NCI-H1092 (cell line): ENCODE measurements at regions not wholly inside any gene's neighbourhood (a gene's known extent, or its start where the extent isn't known, plus 50 kb on each side); places are given as distances from the start of the nearest gene placed in this dataset.
"Not testable (repeated sequence)": the region's sequence is repeated elsewhere in the genome, so short reads cannot be mapped to it uniquely, and the experiment has no call there.

Experiments used
- DNase-seq: peaks from one replicate; lab custom pipeline; 2025; lab: John Stamatoyannopoulos, UW

DNA sequence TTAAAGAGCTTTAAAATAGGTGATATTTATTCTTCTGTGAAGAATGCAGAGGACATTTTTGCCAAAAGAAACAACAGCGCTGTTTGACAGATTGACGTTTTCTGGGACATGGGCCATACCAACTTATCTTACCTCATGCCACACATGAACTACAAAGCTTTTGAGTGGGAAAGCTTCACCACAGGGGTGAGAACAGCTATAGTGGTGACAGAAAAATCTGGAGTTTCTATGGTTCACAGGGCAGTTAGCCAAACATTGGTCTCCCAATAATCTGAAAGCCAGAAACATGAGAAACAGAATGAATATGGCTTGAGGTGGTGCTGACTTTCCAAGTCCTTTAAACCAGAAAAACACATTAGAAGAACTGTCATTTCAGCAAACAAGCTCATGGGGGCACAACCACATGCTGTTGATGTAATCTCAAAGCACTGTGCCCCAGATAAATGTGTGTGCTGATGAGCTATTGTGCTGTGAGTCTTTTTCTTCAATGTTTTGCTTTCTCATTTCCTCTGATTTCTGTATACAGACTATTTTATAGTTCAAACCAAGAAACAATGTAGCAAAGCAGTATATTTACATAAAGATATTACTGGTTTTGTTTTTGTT is 905.4 kb downstream of the SLC16A7 start:
- no peak for DNase-seq

DNA sequence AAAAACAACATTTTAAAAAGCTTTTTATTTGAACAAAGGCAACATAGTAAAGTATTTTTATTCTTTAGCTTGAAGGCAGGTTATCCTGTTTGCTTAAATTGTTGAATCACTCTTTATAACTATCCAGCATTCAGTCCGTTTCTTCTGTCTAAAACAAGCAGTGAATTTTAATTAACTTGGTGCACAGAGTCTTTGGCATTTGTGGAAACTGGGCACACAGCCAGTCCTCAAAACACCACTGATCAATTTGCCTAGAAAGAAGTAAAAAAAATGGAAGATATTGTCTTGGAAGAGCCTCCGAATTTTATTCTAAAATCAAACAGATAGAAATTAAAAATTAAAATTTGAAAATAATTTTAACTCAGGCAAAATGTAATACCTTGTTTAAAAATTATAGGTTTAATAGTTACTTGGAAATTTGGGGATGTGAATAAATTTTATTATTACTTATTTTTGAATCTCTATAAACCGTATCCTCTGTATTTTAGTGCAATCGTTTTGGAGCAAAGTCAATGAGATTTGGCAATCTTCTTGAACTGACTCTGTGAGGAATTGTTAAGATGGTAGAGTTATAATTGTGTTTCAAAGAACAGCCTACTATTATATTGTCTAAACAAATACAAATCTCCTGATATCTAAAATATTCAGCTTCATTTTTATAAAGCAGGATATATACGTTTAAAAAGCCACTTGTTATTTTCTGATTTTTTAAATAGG is 927.0 kb downstream of the SLC16A7 start:
- DNase-seq = no peak

DNA sequence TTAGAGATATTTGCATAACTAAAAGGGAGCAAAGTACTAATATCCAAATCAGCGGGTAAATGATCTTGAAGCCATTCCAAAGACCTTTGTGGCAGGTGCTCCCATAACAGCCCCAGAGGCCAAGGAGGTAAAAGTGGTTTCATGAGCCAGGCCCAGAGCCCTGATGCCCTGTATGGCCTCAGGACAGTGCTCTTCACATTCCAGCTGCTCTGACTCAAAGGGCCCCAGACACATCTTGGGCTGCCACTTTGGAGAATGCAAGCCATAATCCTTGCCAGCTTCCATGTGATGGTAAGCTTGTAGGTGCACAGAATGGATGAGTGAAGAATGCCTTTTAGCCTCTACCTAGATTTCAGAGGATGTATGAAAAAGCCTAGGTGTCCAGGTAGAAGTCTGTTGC is 933.4 kb downstream of the SLC16A7 start:
- DNase-seq = no peak

GRCh38 chr12:60529723-60530122 is 933.9 kb downstream of the SLC16A7 start:
- DNase-seq = no peak

DNA sequence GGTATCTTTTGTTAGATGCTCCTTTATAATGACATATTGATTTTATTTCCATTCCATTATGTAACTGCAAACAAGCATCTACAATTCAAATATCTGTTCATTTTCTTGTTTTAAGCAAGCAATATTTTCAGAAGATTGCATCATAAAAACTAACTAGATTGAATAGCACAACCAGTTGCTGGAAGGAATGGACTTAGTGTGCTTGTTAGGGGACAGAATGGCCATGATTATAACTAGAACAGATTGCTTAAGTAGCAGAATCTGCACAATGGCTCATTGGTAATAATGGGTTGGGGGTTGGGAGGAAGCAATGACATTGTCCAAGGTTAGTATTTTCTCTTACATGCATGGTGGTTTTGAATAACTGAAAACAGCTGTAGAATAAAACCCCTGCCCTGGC is 939.5 kb downstream of the SLC16A7 start:
- no peak for DNase-seq

GRCh38 chr12:60539592-60539991 is 943.8 kb downstream of the SLC16A7 start:
- no peak for DNase-seq

- no peak for DNase-seq
Measured at GRCh38 chr12:60568914-60569313, 973.1 kb downstream of the SLC16A7 start.

- no peak for DNase-seq
Measured at GRCh38 chr12:60577607-60578006, 981.8 kb downstream of the SLC16A7 start.

- DNase-seq = not testable (repeated sequence)
Measured at GRCh38 chr12:60587664-60588063, 991.8 kb downstream of the SLC16A7 start.

DNA sequence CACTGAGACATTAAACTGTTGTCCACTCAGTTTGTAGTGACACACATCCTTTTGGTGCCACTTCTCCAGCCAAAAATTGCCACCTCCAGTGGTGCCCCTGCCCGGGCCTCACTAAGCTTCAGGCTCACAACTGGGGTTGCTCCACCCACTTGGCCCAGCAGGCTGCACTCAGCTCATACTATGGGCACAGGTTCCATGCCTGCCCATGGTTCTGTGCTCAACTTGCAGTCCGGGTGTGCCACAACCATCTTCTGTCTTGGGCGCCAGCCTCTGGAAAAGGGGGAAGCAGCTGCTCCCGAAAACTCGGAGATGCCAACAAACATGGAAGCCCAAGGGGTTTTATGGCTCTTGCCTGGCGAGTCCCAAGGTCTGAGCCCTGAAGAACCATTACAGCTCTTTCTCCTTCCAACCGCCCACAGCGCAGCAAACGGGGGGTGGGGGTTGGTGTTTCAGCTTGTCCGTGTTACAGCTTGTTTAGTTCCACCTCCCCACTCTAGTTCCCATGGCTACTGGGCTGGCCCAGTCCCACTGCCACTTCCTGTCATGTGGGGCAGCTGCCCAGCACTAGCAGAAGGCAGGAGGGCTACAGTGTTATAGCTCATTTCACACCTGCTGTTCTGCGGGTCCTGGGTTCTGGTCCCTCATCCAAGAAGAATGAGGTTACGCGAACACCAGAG is 998.3 kb downstream of the SLC16A7 start:
- no peak for DNase-seq

- DNase-seq = no peak
Measured at GRCh38 chr12:60602601-60603000, 1006.8 kb downstream of the SLC16A7 start.

DNA sequence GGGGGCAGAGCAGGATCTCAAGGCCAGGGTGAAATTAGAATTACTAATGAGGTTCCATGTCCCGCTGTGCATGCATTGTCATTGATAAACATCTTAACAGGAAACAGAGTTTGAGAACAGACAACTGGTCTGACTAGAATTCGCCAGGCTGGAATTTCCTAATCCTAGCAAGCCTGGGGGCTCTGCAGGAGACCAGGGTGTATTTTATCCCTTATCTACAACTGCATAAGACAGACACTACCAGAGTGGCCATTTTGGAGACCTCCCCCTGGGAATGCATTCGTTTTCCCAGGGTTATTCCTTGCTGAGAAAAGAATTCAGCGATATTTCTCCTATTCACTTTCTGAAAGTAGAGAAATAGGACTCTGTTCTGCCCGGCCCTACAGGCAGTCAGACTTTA is 1007.6 kb downstream of the SLC16A7 start:
- not testable (repeated sequence) for DNase-seq

GRCh38 chr12:60616400-60616799 is 1020.6 kb downstream of the SLC16A7 start:
- no peak for DNase-seq

- no peak for DNase-seq
Measured at GRCh38 chr12:60630796-60631195, 1035.0 kb downstream of the SLC16A7 start.

GRCh38 chr12:60644076-60644475 is 1048.2 kb downstream of the SLC16A7 start:
- no peak for DNase-seq

- DNase-seq = no peak
Measured at GRCh38 chr12:60666895-60667294, 1071.1 kb downstream of the SLC16A7 start.

- no peak for DNase-seq
Measured at GRCh38 chr12:60672949-60673348, 1077.1 kb downstream of the SLC16A7 start.

DNA sequence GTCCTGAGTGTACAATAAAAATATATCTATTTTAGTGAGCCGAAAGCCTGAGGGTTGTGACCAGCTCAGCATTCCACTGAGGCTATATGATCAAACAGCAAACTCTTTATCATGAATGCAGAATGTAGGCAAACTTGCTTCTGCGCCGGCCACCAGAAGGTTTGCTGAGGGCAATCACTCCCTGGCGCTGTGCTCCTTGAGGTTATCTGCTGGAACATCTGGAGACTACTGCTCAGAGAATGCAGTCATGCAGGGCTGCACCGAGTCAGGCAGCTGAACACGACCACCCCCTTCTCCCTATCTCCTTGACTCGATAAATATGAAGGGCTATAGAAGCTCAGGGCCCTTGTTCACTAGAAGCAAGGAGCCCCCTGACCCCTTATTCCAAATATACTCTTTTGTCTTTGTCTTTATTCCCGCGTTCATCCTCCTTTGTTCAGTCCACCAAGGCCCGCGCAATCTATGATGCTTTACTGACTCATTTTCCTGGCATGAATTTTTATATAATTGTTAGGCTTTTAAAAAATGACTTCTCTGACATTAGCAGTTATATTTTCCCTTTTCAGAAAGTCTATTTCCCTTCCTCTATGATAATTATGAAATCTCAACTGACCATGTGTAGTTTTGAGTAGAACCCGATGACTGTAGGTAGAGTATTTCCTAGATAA is 1089.3 kb downstream of the SLC16A7 start:
- DNase-seq = no peak

DNA sequence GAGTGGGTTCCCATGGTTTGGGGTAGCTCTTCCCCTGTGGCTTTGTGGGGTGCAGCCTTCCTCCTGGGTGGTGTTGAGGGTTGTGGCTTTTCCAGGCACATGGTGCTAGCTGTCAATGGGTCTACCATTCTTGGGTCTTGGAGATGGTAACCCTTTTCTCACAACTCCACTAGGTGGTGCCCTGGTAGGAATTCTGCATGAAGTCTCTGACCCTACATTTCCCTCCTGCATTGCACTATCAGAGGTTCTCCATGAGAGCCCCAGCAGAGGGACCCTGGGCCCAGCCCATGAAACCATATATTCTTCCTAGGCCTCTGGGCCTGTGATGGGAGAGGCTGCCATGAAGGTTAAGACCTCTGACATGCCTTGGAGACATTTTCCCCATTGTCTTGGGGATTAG is 1093.3 kb downstream of the SLC16A7 start:
- no peak for DNase-seq

- no peak for DNase-seq
Measured at GRCh38 chr12:60693019-60693626, 1097.3 kb downstream of the SLC16A7 start.

DNA sequence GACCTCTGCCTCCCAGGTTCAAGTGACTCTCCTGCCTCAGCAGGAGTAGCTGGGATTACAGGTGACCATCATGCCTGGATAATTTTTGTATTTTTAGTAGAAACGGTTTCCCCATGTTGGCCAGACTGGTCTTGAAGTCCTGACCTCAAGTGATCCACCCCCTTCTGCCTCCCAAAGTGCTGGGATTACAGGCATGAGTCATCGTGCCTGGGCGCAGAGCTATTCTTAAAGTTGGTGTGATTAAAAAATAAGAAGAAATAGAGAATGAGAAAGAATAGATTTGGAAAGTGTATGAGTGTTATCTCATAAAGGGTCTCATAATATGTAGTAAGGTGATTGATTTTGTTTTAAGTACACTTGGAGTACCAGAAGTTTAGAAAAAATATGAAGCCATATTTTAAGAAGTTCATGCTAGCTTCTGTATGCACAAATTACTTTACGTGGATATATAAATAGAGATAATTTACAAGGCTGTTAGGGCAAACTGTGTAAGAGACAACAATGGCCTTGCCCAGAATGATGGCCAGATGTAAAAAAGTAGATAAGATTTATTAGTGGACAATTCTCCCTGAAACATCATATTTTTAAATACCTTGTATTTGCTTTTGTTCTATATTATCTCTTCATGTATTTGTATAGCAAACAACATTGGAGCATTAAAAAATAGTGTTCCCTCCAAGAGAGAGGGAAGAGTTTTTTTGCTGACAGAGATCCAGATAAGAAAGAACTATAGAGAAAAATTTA is 1108.5 kb downstream of the SLC16A7 start:
- no peak for DNase-seq

DNA sequence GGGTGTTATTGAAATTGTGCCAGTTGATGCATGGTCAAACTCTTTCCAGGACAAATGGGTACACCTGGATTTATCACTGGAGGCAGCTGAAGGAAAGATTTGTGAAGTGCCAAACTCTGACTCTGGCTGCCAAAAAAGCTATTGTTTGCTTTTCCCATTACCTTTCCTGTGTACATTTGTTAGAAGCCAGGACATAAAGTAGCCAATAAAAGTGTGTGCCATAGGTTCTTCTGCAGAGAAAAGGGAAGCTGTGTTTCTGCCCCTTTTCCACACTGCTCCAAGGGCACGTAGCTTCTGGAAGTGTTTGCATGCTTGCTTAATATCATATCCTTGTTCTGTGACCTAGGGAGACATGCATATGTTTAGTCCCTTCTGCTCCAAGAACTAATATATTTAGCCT is 1114.4 kb downstream of the SLC16A7 start:
- no peak for DNase-seq
